Stimulated activated CD4-positive, alpha-beta T cell treated with anti-CD3 and anti-CD28 coated beads, Interleukin-15, amount 100 ng/mL, for 24 hours (primary cell): ENCODE measurements at regions not wholly inside any gene's neighbourhood (a gene's known extent, or its start where the extent isn't known, plus 50 kb on each side); places are given as distances from the start of the nearest gene placed in this dataset.

Experiments used
- DNase-seq: peaks from one replicate; pipeline ENCODE4 v3.0.0-alpha.2; 2020

- DNase-seq, result no peak
Observed at GRCh38 chr1:108050158-108050557, 85.2 kb upstream of the VAV3 start.

- DNase-seq, result peak; percentile 45
Observed at GRCh38 chr1:108049178-108049819, 84.3 kb upstream of the VAV3 start.

GRCh38 chr1:108048301-108049177 is 83.6 kb upstream of the VAV3 start:
- DNase-seq, result no peak

GRCh38 chr1:108047085-108047484 is 82.1 kb upstream of the VAV3 start:
- DNase-seq, result no peak

GRCh38 chr1:108046026-108046425 is 81.0 kb upstream of the VAV3 start:
- no peak for DNase-seq

- DNase-seq, result no peak
Observed at GRCh38 chr1:108045460-108045859, 80.5 kb upstream of the VAV3 start.

GRCh38 chr1:108044318-108044717 is 79.3 kb upstream of the VAV3 start:
- no peak for DNase-seq

GRCh38 chr1:108043707-108044106 is 78.7 kb upstream of the VAV3 start:
- no peak for DNase-seq

- no peak for DNase-seq
Observed at GRCh38 chr1:108042610-108043009, 77.6 kb upstream of the VAV3 start.

- DNase-seq, result peak; percentile 16
Observed at GRCh38 chr1:108041360-108042142, 76.6 kb upstream of the VAV3 start.

GRCh38 chr1:108038653-108039236 is 73.8 kb upstream of the VAV3 start:
- no peak for DNase-seq

GRCh38 chr1:108036796-108037562 is 72.0 kb upstream of the VAV3 start:
- DNase-seq, result no peak

GRCh38 chr1:108034396-108034795 is 69.4 kb upstream of the VAV3 start:
- no peak for DNase-seq

GRCh38 chr1:108033550-108033951 is 68.6 kb upstream of the VAV3 start:
- DNase-seq, result no peak

GRCh38 chr1:108028841-108029388 is 63.9 kb upstream of the VAV3 start:
- DNase-seq, result no peak

GRCh38 chr1:108027389-108027788 is 62.4 kb upstream of the VAV3 start:
- no peak for DNase-seq

- DNase-seq, result no peak
Observed at GRCh38 chr1:108017698-108018097, 52.7 kb upstream of the VAV3 start.

GRCh38 chr1:108016451-108016920 is 51.5 kb upstream of the VAV3 start:
- peak; percentile 27 for DNase-seq
